Muscle of leg (tissue), 3 donors: ENCODE measurements at regions not wholly inside any gene's neighbourhood (a gene's known extent, or its start where the extent isn't known, plus 50 kb on each side); places are given as distances from the start of the nearest gene placed in this dataset.
"Not testable (repeated sequence)": the region's sequence is repeated elsewhere in the genome, so short reads cannot be mapped to it uniquely, and the experiment has no call there.

Source experiments
- DNase-seq: peaks from one replicate; pipeline ENCODE4 v3.0.0; 2013
- H3K27ac ChIP-seq: one replicate; pipeline ENCODE4 v1.5.1; 2013; ENCODE audit warnings: mild to moderate bottlenecking, low read length, control low read depth
- H3K27me3 ChIP-seq: one replicate; pipeline ENCODE4 v1.6.1; 2013; ENCODE audit warnings: low read length; ENCODE audit not compliant: control insufficient read depth, insufficient read depth
- H3K36me3 ChIP-seq: one replicate; pipeline ENCODE4 v1.6.1; 2013; ENCODE audit warnings: low read length; ENCODE audit not compliant: control insufficient read depth, insufficient read depth
- H3K4me1 ChIP-seq: one replicate; pipeline ENCODE4 v1.6.1; 2013; ENCODE audit warnings: low read length; ENCODE audit not compliant: control insufficient read depth, insufficient read depth
- H3K4me3 ChIP-seq: one replicate; pipeline ENCODE4 v1.5.1; 2013; ENCODE audit warnings: low read length, control low read depth
- H3K9me3 ChIP-seq: replicated peaks from 2 replicates; pipeline ENCODE4 v1.6.1; 2013; ENCODE audit warnings: low read depth, low read length; ENCODE audit not compliant: control insufficient read depth
- WGBS: methylation state at CpG from one replicate; pipeline ENCODE4 v1.1.5; 2013; ENCODE audit warnings: missing lambda C conversion rate; ENCODE audit not compliant: insufficient coverage; 5-methylcytosine and 5-hydroxymethylcytosine counted together

DNA sequence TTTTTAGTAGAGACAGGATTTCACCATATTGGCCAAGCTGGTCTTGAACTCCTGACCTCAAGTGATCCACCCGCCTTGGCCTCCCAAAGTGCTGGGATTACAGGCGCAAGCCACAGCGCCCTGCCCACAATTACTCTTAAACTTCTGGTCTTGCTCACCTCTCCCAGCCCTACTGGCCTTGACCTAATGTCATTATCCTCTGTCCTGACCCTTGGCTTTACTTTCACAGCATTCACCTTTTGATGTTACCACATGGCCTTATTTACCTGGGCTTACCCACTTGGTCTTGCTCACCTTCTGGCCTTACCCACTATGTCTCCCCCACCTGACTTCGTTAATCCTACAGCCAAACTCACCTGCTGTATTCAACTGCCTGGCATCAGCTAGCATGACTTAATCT is 105.9 kb downstream of the IL12A start:
- Histone ChIP-seq H3K36me3 (no peaks in the 10 kb centered on the region), H3K27ac (no peak overlapping the region), H3K9me3 (no peaks in the 10 kb centered on the region), H3K4me3 (no peak overlapping the region), H3K4me1 (no peaks in the 10 kb centered on the region), H3K27me3 (no peaks in the 10 kb centered on the region)
- WGBS, result 89% methylated on average over 4 of the region's 4 CpGs
- no peak for DNase-seq

DNA sequence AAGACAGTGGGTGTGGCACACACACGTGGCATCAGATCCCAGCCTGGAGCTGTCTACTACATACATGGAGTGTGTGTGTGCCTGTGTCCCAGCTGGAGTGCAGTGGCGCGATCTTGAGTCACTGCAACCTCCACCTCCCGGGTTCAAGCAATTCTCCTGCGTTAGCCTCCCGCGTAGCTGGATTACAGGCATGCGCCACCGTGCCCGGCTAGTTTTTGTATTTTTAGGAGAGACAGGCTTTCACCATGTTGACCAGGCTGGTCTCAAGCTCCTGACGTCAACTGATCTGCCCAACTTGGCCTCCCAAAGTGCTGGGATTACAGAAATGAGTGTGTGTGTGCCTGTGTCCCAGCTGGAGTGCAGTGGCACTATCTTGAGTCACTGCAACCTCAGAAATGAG is 108.8 kb downstream of the IL12A start:
- H3K27me3 ChIP-seq, result no peaks in the 10 kb centered on the region
- no peaks in the 10 kb centered on the region for H3K4me1 ChIP-seq
- no peak overlapping the region for H3K27ac ChIP-seq
- H3K36me3 ChIP-seq, result no peaks in the 10 kb centered on the region
- DNase-seq, result no peak
- H3K9me3 ChIP-seq, result no peaks in the 10 kb centered on the region
- H3K4me3 ChIP-seq, result no peak overlapping the region
- WGBS, result 90% methylated on average over 9 of the region's 11 CpGs

DNA sequence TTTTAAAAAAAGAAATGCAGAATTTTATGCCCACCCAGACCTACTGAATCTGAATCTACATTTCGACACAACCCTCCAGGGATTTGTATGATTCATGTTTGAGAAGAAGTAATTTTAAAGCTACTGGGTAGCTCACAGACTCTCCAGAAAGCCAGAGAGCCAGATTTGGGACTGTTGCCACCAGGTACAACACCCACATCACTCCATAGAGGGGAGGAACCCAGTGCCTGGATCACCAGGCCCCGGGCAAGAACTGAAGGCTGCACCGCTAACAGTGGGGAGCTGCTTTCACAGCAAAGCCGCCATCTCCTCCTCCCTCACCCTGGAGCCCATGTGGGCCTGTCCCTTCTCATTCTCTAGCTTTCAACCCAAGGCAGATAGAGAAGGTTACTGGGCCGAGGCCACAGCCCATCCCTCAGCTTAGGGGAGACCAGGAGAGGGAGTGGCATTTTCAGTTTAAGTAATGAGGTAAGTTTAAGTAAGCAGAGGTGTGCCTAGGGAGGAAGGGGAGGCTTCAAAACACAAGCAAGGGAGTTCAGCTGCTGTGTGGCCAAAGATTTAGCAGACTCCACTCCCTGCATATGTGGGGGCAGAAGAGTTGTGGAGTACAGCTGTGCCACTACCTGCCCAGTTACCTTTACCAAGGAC is 109.8 kb downstream of the IL12A start:
- no peaks in the 10 kb centered on the region for H3K9me3 ChIP-seq
- 71% methylated on average over 4 of the region's 5 CpGs for WGBS
- no peak for DNase-seq

DNA sequence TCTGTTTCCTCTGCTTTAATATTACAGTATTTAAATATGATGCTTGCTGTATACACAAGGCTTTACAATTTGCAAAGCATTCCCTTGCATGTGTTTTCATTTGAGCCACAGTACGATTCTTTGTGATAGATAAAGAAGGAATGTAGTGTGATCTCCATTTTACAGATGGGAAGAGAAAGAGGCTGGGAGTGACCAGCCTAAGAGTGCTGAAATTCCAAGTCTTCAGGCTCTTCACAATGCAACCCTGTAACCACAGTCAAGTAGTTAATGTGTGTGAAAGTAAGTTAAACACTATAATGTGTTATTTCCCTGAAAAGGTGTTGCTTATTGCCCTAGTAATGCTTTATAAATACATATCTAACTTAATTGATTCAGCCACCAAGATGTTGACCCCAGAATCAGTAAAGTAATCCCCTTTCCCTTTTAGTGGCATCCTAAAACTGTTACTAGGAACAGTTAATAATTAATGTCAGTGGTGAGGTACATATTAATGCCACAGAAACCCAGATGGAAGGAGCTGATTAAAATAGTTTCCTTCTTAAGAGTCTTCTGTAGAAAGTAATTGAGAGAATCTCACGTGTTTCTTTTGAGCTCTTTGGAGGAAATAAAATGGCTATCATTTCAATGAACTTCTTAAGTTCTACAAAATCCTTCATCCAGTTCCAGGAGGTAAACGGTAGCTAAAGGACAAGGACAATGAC is 110.4 kb downstream of the IL12A start:
- no peaks in the 10 kb centered on the region for H3K27me3 ChIP-seq
- H3K9me3 ChIP-seq, result no peaks in the 10 kb centered on the region
- no peak for DNase-seq
- WGBS, result no CpG with 5 or more reads among the region's 3 CpGs
- H3K4me1 ChIP-seq, result no peaks in the 10 kb centered on the region
- no peak overlapping the region for H3K27ac ChIP-seq
- H3K36me3 ChIP-seq, result no peaks in the 10 kb centered on the region
- no peak overlapping the region for H3K4me3 ChIP-seq

More for the DNA sequence above, 109.8 kb downstream of the IL12A start:
- H3K27ac ChIP-seq, result no peak overlapping the region
- H3K27me3 ChIP-seq, result no peaks in the 10 kb centered on the region
- H3K4me3 ChIP-seq, result no peak overlapping the region
- H3K4me1 ChIP-seq, result no peaks in the 10 kb centered on the region
- H3K36me3 ChIP-seq, result no peaks in the 10 kb centered on the region

DNA sequence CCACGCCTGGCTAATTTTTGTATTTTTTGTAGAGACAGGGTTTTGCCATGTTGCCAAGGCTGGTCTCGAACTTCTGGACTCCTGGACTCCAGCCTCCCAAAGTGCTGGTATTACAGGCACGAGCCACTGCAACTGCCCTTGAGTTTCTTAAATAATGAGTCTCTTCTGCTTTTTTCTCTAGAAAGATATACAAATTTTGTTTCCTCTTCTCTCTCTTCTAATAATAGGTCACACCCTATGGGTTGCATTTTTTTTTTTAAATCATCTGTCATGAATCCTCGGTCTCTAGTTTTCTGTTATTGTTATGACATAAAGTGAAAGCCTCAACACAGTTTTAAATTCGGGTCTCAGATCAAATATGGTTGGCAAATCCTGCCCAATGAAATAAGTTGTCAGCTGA is 111.2 kb downstream of the IL12A start:
- no peak for DNase-seq
- Histone ChIP-seq H3K9me3 (no peaks in the 10 kb centered on the region), H3K27me3 (no peaks in the 10 kb centered on the region), H3K27ac (no peak overlapping the region), H3K36me3 (no peaks in the 10 kb centered on the region), H3K4me3 (no peak overlapping the region), H3K4me1 (no peaks in the 10 kb centered on the region)
- WGBS, result 57% methylated on average over 2 of the region's 5 CpGs

DNA sequence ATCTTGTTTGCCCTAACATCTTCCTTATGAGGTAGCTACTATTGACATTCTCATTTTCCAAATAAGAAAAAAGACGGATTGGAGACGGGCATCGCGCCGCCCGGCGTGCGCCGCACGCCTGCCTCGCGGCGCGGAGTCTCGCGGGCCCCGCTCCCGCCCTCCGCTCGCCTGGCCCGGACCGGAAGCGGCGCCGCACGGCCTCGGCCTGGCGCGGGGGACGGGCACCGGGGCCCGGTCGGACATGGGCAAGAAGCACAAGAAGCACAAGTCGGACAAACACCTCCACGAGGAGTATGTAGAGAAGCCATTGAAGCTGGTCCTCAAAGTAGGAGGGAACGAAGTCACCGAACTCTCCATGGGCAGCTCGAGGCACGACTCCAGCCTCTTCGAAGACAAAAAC is 112.0 kb downstream of the IL12A start:
- Histone ChIP-seq H3K4me1 (no peaks in the 10 kb centered on the region), H3K27me3 (no peaks in the 10 kb centered on the region), H3K9me3 (no peaks in the 10 kb centered on the region), H3K27ac (no peak overlapping the region), H3K4me3 (no peak overlapping the region), H3K36me3 (no peaks in the 10 kb centered on the region)
- 96% methylated on average over 34 of the region's 40 CpGs for WGBS
- DNase-seq, result no peak

DNA sequence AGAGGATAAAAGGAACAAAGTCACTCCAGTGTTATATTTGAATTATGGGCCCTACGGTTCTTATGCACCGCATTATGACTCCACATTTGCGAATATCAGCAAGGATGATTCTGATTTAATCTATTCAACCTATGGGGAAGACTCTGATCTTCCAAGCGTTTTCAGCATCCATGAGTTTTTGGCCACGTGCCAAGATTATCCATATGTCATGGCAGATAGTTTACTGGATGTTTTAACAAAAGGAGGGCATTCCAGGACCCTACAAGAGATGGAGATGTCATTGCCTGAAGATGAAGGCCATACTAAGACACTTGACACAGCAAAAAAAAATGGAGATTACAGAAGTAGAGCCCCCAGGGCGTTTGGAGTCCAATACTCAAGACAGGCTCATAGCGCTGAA is 113.4 kb downstream of the IL12A start:
- not testable (repeated sequence) for H3K27ac ChIP-seq, H3K4me1 ChIP-seq, H3K4me3 ChIP-seq, H3K9me3 ChIP-seq, H3K27me3 ChIP-seq, DNase-seq, H3K36me3 ChIP-seq
- WGBS, result 91% methylated on average over 4 of the region's 7 CpGs

DNA sequence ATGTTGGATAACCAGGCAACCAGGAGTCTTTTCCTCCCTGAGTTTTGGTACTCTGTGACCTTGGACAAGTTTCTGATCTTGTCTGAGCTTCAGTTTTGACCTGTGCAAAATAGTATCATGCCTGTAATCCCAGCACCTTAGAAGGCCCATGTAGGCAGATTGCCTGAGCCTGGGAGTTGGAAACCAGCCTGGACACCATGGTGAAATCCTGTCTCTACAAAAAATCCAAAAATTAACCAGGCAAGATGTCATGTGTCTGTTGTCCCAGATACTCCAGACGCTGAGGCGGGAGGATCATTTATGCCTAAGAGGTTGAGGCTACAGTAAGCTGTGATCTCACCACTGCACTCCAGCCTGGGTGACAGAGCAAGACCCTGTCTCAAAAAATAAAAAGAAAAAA is 114.8 kb downstream of the IL12A start:
- no peaks in the 10 kb centered on the region for H3K9me3 ChIP-seq
- H3K4me1 ChIP-seq, result peaks cover 2% of the 10 kb centered on the region
- no peaks in the 10 kb centered on the region for H3K27me3 ChIP-seq
- no peak for DNase-seq
- WGBS, result 90% methylated on average over 2 of the region's 2 CpGs
- H3K27ac ChIP-seq, result no peak overlapping the region
- H3K4me3 ChIP-seq, result no peak overlapping the region
- H3K36me3 ChIP-seq, result no peaks in the 10 kb centered on the region

DNA sequence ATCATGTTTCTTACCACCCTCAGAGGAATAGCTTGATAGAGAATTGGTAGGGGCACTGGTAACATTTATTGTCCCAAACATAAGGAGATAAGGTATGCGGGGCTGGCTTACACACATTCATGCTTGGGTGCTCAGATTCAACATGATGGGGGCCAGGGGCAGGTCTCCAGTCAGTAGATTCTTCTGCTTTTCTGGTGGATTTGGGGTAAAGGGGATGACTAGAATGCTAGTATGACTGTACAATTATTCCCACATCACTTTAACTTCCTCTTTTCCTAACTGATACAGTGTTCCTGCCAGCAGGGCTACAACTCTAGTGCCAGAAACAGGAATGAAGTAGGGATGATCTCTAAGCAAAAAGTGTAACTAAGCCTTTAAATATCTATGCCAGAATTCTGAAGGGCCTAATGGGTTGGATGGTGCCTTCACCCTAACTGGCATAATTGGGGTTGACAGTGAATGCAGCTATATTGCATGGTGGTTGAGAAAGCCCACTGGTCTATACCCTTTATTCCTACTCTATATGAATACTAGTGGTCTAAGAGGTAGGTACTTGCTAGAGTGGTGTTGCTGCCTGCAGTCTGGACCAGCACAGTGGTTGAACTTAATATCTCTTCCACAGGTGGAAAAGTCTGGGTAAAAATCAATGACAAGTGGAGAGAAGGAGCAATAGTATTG is 117.4 kb downstream of the IL12A start:
- no peaks in the 10 kb centered on the region for H3K27me3 ChIP-seq
- WGBS, result no CpG with 5 or more reads among the region's 1 CpG
- H3K4me3 ChIP-seq, result no peak overlapping the region
- peaks cover 2% of the 10 kb centered on the region for H3K4me1 ChIP-seq
- H3K9me3 ChIP-seq, result no peaks in the 10 kb centered on the region
- no peak overlapping the region for H3K27ac ChIP-seq
- H3K36me3 ChIP-seq, result no peaks in the 10 kb centered on the region
- no peak for DNase-seq

DNA sequence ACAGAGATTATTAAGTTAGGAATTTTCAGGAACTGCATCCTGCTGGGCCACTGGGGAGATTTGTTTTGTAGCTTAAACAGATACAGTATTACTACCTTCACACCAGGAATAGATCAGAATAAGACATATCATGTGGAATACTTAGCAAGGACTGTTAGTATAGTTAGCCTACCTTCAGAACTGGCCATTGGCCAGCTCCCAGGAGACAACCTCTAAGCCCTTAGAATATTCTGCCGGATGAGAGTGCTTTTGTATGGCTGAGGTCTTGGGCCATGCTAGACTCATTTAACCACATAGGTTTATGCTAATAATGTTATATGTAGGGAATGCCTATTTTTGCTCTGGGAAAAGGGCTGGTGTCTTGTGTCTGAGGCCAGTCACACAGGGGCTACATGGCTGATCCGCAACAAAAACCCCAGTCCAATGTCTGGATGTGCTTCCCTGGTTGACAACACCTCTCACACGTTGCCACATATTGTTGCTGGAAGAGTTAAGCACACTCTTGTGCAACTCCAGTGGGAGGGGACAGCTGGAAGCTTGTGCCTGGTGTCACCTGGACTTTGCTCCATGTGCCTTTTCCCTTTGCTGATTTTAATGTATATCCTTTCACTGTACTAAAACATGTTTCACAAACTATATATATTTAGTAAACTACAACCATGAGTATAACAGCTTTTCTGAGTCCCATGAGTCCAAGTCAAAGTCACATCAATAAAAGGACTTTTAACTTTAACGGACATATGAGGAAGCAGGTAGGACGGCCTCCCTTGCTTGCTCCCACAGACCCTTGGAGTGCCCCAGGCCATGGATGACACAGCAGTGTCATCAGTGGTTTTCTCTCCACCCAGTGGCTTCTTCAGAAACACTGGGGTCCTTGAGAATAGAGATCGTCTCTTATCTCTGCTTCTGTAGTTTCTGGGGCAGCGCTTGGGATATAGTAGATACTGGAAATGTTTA is 118.0 kb upstream of the C3orf80 start:
- Histone ChIP-seq H3K4me1 (peaks cover 2% of the 10 kb centered on the region), H3K4me3 (no peak overlapping the region), H3K36me3 (no peaks in the 10 kb centered on the region), H3K9me3 (no peaks in the 10 kb centered on the region), H3K27ac (peak overlapping the region; percentile 13), H3K27me3 (no peaks in the 10 kb centered on the region)
- peak; percentile 60 for DNase-seq
- 67% methylated on average over 3 of the region's 7 CpGs for WGBS
